GM21447 (cell line): ENCODE measurements at regions not wholly inside any gene's neighbourhood (a gene's known extent, or its start where the extent isn't known, plus 50 kb on each side); places are given as distances from the start of the nearest gene placed in this dataset.
"Not testable (repeated sequence)": the region's sequence is repeated elsewhere in the genome, so short reads cannot be mapped to it uniquely, and the experiment has no call there.

Source experiments
- ATAC-seq: cut with Tn5 transposase; IDR thresholded peaks from one replicate; pipeline ENCODE4 v1.9.1; 2021; ENCODE audit not compliant: unreplicated experiment

DNA sequence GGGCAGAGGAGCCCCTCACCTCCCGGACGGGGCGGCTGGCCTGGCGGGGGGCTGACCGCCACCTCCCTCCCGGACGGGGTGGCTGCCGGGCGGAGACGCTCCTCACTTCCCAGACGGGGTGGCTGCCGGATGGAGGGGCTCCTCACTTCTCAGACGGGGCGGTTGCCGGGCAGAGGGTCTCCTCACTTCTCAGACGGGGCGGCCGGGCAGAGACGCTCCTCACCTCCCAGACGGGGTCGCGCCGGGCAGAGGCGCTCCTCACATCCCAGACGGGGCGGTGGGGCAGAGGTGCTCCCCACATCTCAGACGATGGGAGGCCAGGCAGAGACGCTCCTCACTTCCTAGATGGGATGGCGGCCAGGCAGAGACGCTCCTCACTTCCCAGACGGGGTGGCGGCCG, 1615.9 kb upstream of the C9orf72 start:
- ATAC-seq: not testable (repeated sequence)

- ATAC-seq: no peak
Observed at GRCh38 chr9:29198861-29199260, 1625.6 kb upstream of the C9orf72 start.

GRCh38 chr9:29199975-29200374, 1626.7 kb upstream of the C9orf72 start:
- ATAC-seq: no peak

- ATAC-seq: no peak
Observed at GRCh38 chr9:29200650-29201049, 1627.4 kb upstream of the C9orf72 start.

DNA sequence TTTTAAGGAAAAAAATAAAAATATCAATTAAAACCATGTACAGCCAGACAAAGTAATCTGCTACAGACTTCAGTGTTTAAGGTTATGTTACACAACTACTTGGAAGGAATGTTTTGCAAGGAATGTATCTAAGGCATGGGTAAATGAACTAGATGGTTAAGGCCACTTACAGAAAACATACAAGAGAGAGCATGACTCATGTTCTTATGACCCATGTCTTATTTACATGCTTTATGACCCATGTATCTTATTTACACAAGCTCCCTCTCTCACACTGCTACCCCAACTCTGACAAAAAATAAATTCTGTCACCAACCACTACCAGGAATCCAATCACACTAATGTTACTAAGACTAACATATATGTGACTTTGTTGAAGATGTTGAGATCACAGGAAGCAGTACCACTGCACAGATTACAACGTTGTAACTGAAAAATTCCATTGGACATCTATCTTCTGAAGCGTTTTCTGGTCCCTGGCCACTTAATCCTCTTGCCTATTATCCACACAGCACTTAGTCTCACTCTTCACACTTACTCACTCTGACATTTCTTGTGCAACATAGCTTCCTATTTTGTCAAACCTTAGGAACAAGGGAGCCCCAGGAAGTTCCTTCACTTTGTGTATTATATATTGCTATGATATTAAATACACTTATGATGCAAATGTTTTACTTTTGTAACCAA, 1630.1 kb upstream of the C9orf72 start:
- no peak for ATAC-seq

DNA sequence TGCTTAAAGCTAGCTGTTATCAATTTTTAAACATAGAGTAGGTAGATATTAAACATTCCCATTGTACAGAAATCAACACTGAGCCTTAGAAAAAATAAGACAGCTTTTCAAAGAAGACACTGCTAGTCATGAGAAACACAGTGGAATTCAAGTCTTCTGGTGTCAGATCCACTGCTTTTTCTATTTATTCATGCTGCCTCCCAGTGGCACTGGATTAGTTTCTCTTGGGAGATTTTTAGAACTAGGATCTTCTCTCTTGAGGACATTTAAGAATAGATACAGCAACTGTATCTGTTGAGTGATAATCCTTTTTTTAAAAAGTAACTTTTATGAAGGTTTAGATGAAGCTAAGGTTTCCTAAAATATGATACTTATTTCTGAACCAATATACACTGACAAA, 1635.4 kb upstream of the C9orf72 start:
- no peak for ATAC-seq

- ATAC-seq: no peak
Observed at GRCh38 chr9:29209748-29210291, 1636.5 kb upstream of the C9orf72 start.

GRCh38 chr9:29211003-29211579, 1637.8 kb upstream of the C9orf72 start:
- ATAC-seq: no peak

DNA sequence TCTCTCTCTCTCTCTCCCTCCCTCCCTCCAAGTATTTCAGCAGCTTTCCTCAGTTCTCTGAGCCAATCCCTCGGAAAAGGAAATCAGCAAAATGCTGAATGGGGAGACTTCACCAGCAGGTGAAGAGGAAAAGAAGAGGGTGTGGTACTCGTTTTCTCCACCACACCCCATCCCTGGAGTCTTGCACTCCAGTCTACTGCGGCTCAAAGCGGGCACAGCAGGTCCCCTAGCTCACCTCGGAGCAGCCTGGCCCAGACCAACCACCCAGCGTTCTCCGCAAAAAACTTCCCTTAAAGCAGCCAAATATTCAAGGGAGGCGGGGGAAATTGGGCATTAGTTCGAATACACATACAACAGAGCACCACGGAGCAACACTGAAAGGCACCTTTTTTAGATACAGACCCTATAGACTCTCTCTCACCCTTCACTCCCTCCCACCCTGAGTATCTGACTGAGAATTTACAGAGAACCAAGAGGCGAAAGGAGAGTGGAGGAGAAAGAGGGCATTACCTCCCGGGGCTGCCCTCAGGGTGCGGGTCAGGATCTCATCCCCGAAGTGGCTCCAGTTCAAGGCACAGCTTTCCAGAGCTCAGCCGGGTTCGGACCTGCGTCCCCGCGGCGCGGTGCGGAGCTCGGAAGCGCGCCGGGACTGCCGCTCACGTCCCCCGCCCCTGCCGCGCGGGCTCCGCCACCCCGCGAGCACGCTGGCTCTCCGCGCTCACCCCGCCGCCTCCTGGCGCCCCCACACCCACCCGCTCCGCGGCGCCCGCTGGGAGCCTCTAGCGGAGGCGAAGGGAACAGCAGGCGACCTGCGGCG, 1638.5 kb upstream of the C9orf72 start:
- ATAC-seq: no peak

- ATAC-seq: no peak
Observed at GRCh38 chr9:29212397-29213387, 1639.4 kb upstream of the C9orf72 start.

- no peak for ATAC-seq
Observed at GRCh38 chr9:29213417-29214153, 1640.3 kb upstream of the C9orf72 start, which contains the start of gene LINGO2. TSS of gene LINGO2 (minus strand) at chr9:29213601.

- no peak for ATAC-seq
Observed at GRCh38 chr9:29214154-29214689, 1640.9 kb upstream of the C9orf72 start.

- no peak for ATAC-seq
Observed at GRCh38 chr9:29214690-29215253, 1641.5 kb upstream of the C9orf72 start.

GRCh38 chr9:29217966-29218365, 1644.7 kb upstream of the C9orf72 start:
- no peak for ATAC-seq

- no peak for ATAC-seq
Observed at GRCh38 chr9:29220596-29221251, 1647.4 kb upstream of the C9orf72 start.

DNA sequence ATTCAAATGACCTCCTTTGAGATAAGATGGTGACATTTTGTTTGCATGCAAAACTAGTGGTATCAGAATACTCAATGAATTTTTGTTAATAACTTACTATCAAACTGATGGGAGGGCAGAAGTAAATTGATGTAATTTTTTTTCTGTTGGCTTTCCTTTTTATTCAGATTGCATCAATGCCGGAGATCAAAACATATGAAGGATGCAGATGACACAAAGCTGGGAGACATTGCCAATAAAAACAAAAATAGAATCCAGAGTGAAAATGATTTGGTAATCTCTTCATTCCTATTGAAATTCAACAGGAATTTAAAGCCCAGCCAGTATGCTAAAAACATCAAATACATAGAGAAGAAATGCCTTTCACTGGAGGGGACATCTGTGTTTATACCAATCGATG, 1655.3 kb upstream of the C9orf72 start:
- ATAC-seq: no peak

GRCh38 chr9:29230931-29231330, 1657.7 kb upstream of the C9orf72 start:
- no peak for ATAC-seq

DNA sequence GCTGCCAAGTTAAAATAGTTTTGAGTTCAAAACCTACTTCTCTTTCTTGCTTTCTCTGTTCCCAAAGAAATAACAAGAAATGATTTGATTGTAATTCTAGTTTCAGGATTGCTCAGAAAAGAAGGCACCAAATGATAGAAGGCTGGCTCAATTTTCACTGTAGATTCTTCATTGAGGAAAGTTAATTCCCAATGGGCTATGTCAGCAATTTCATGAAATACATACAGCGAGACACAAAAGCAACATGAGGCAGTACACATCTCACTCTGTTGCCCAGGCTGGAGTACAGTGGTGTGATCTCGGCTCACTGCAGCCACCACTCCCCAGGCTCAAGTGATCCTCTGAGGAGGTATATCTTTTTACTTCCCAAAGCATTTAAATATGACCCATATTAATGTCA, 1659.9 kb upstream of the C9orf72 start:
- no peak for ATAC-seq

GRCh38 chr9:29241320-29241719, 1668.0 kb upstream of the C9orf72 start:
- ATAC-seq: no peak
